ENCODE measurements at regions not wholly inside any gene's neighbourhood (a gene's known extent, or its start where the extent isn't known, plus 50 kb on each side); places are given as distances from the start of the nearest gene placed in this dataset.

- H3K27ac ChIP-seq = no peak overlapping the region
Measured at GRCh38 chr5:84494453-84494852, 109.8 kb upstream of the EDIL3 start.

GRCh38 chr5:84487963-84488362 lies 103.3 kb upstream of the EDIL3 start:
- H3K27ac ChIP-seq = no peak overlapping the region
- no peak for TF ChIP-seq CTCF (conservative IDR thresholded peaks at IDR 0.05)

More at GRCh38 chr5:84494453-84494852, 109.8 kb upstream of the EDIL3 start:
- TF ChIP-seq CTCF (conservative IDR thresholded peaks at IDR 0.05) = no peak

- no peak for TF ChIP-seq CTCF (conservative IDR thresholded peaks at IDR 0.05)
- no peak overlapping the region for H3K27ac ChIP-seq
Measured at GRCh38 chr5:84480873-84481637, 96.4 kb upstream of the EDIL3 start.

- TF ChIP-seq CTCF (conservative IDR thresholded peaks at IDR 0.05) = no peak
- H3K27ac ChIP-seq = no peak overlapping the region
Measured at GRCh38 chr5:84478603-84479002, 93.9 kb upstream of the EDIL3 start.

GRCh38 chr5:84477485-84477884 lies 92.8 kb upstream of the EDIL3 start:
- no peak for TF ChIP-seq CTCF (conservative IDR thresholded peaks at IDR 0.05)
- H3K27ac ChIP-seq = no peak overlapping the region

GRCh38 chr5:84474126-84474525 lies 89.4 kb upstream of the EDIL3 start:
- no peak for TF ChIP-seq CTCF (conservative IDR thresholded peaks at IDR 0.05)
- H3K27ac ChIP-seq = no peak overlapping the region

- H3K27ac ChIP-seq = no peak overlapping the region
- TF ChIP-seq CTCF (conservative IDR thresholded peaks at IDR 0.05) = no peak
Measured at GRCh38 chr5:84453405-84453804, 68.7 kb upstream of the EDIL3 start.
